Keratinocyte (primary cell): ENCODE measurements at regions not wholly inside any gene's neighbourhood (a gene's known extent, or its start where the extent isn't known, plus 50 kb on each side); places are given as distances from the start of the nearest gene placed in this dataset.

Experiments
- CTCF ChIP-seq, 3 experiments: IDR thresholded peaks in 1 of 3; conservative IDR thresholded peaks in 1 of 3; optimal IDR thresholded peaks in 1 of 3; 2 replicates in 2 of 3; 3 replicates in 1 of 3; pipeline versions ENCODE3 to v1.5.1; 2011; ENCODE audit warnings: low read length in 3 of 3, mild to moderate bottlenecking in 3 of 3, moderate library complexity in 2 of 3, control low read depth in 1 of 3, inconsistent platforms in 1 of 3; ENCODE audit not compliant: insufficient read depth in 2 of 3; ENCODE audit errors: extremely low read depth in 1 of 3
- EZH2 ChIP-seq: IDR thresholded peaks from one replicate; pipeline ENCODE4 v1.6.1; 2012; ENCODE audit warnings: inconsistent platforms, mild to moderate bottlenecking, low read length, moderate library complexity

- no peak for TF ChIP-seq CTCF (optimal IDR thresholded peaks at IDR 0.05 in 1 of 3, IDR thresholded peaks at IDR 0.05 in 1 of 3, conservative IDR thresholded peaks at IDR 0.05 in 1 of 3; ENCODE audit: extremely low read depth in 1 of 3, insufficient read depth in 2 of 3, low read length in 3 of 3)
- TF ChIP-seq EZH2, result no peak
These were observed 1338.8 kb downstream of the BRD1 start for GRCh38 chr22:48488611-48489511.
